ENCODE measurements at regions not wholly inside any gene's neighbourhood (a gene's known extent, or its start where the extent isn't known, plus 50 kb on each side); places are given as distances from the start of the nearest gene placed in this dataset.

GRCh38 chr5:171518916-171519315 lies 99.5 kb downstream of the FGF18 start:
- no peak for TF ChIP-seq EP300 (IDR thresholded peaks at IDR 0.05)
- no peak for TF ChIP-seq CTCF (IDR thresholded peaks at IDR 0.05)
- TF ChIP-seq POLR2A (IDR thresholded peaks at IDR 0.05): no peak
- no peak for TF ChIP-seq POLR2AphosphoS5 (IDR thresholded peaks at IDR 0.05)
